ENCODE measurements at regions not wholly inside any gene's neighbourhood (a gene's known extent, or its start where the extent isn't known, plus 50 kb on each side); places are given as distances from the start of the nearest gene placed in this dataset.

GRCh38 chr7:121489440-121489839 lies 93.3 kb upstream of the FAM3C start:
- no peaks in the 10 kb centered on the region for H4K20me1 ChIP-seq (ENCODE audit: insufficient read depth)
- no peaks in the 10 kb centered on the region for H3K9me2 ChIP-seq
- no peak overlapping the region for H3K9ac ChIP-seq
- H3K79me2 ChIP-seq (ENCODE audit: insufficient read depth): no peaks in the 10 kb centered on the region
- H3K4me3 ChIP-seq (ENCODE audit: low read depth in 2 of 2, low read length in 1 of 2): no peak overlapping the region
- DNase-seq: no peak
- no peak overlapping the region for H3K4me2 ChIP-seq
- TF ChIP-seq NRF1 (IDR thresholded peaks at IDR 0.05; ENCODE audit: low read depth, low read length) (no peak), FOXM1 (IDR thresholded peaks at IDR 0.05; ENCODE audit: low read depth) (no peak), FOSL2 (IDR thresholded peaks at IDR 0.05; ENCODE audit: borderline replicate concordance, low read depth) (no peak), YY1 (IDR thresholded peaks at IDR 0.05; ENCODE audit: low read depth) (no peak), FOXJ3 (CRISPR knock-in tag; IDR thresholded peaks at IDR 0.05) (no peak), EZH2phosphoT487 (IDR thresholded peaks at IDR 0.05; ENCODE audit: borderline replicate concordance, low read depth) (no peak), RCOR1 (IDR thresholded peaks at IDR 0.05; ENCODE audit: low read length) (no peak), NFIC (IDR thresholded peaks at IDR 0.05; ENCODE audit: borderline replicate concordance) (no peak), PBX3 (IDR thresholded peaks at IDR 0.05) (no peak), USF1 (IDR thresholded peaks at IDR 0.05; ENCODE audit: borderline replicate concordance, low read depth) (no peak), SMC3 (IDR thresholded peaks at IDR 0.05; ENCODE audit: low read depth, low read length) (no peak), TEAD4 (IDR thresholded peaks at IDR 0.05; ENCODE audit: borderline replicate concordance, insufficient read depth) (no peak), TAF1 (IDR thresholded peaks at IDR 0.05; ENCODE audit: borderline replicate concordance, low read depth, low read length) (no peak), ELF1 (IDR thresholded peaks at IDR 0.05) (no peak), TCF12 (IDR thresholded peaks at IDR 0.05) (no peak), SIN3A (IDR thresholded peaks at IDR 0.05; ENCODE audit: borderline replicate concordance, low read depth, low read length) (no peak)
- TF ChIP-seq, protein P1, sequence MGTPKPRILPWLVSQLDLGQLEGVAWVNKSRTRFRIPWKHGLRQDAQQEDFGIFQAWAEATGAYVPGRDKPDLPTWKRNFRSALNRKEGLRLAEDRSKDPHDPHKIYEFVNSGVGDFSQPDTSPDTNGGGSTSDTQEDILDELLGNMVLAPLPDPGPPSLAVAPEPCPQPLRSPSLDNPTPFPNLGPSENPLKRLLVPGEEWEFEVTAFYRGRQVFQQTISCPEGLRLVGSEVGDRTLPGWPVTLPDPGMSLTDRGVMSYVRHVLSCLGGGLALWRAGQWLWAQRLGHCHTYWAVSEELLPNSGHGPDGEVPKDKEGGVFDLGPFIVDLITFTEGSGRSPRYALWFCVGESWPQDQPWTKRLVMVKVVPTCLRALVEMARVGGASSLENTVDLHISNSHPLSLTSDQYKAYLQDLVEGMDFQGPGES (IDR thresholded peaks at IDR 0.05; ENCODE audit: low read depth, low read length): no peak
- H3K27me3 ChIP-seq (ENCODE audit: insufficient read depth): no peaks in the 10 kb centered on the region
- no peak overlapping the region for H2AFZ ChIP-seq (ENCODE audit: low read depth)
- CTCF ChIA-PET: interaction anchor here (1.4 kb wide), 1 partner anchor 93 kb away, joined by 3 read pairs; the partner anchor contains the start of gene FAM3C
- POLR2A ChIA-PET: no interaction called here
- WGBS (ENCODE audit: low lambda C conversion rate): 52% methylated on average over 2 of the region's 2 CpGs
- no peaks in the 10 kb centered on the region for H3K9me3 ChIP-seq
- peaks cover 32% of the 10 kb centered on the region for H3F3A ChIP-seq (replicated peaks; ENCODE audit: insufficient read depth)
- H3K27ac ChIP-seq (ENCODE audit: low read depth in 2 of 2, low read length in 1 of 2): no peak overlapping the region
- no peaks in the 10 kb centered on the region for H3K36me3 ChIP-seq (replicated peaks in 1 of 2; ENCODE audit: control insufficient read depth in 1 of 2, insufficient read depth in 2 of 2, low read length in 1 of 2)
- H3K4me1 ChIP-seq (ENCODE audit: control insufficient read depth in 1 of 2, insufficient read depth in 2 of 2, low read depth in 1 of 2, low read length in 1 of 2): peaks cover 11 to 33% of the 10 kb centered on the region in 2 experiments; a peak in 3 of 4 replicates

Measured in SK-N-SH (cell line).